ENCODE measurements at regions not wholly inside any gene's neighbourhood (a gene's known extent, or its start where the extent isn't known, plus 50 kb on each side); places are given as distances from the start of the nearest gene placed in this dataset.
"Not testable (repeated sequence)": the region's sequence is repeated elsewhere in the genome, so short reads cannot be mapped to it uniquely, and the experiment has no call there.

DNA sequence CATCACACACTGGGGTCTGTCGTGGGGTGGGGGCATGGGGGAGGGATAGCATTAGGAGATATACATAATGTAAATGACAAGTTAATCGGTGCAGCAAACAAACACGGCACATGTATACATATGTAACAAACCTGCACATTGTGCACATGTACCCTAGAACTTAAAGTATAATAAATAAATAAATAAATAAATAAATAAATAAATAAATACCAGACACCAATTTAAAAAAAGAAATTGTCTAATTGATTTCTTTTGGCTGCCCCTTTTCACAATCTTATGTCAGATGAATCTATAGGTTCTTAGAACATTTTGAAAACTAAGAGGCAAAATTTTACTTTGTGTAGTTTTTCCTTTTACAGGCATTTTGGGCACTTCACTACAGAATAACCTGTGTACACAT lies 74.4 kb upstream of the SMIM15 start:
- H3K27ac ChIP-seq (ENCODE audit: low read depth, low read length); H3K4me1 ChIP-seq (ENCODE audit: control insufficient read depth in 5 of 5, insufficient read depth in 5 of 5, low read length in 5 of 5); H3K9me3 ChIP-seq (ENCODE audit: control insufficient read depth in 5 of 5, low read length in 5 of 5); H3K27me3 ChIP-seq (ENCODE audit: control insufficient read depth in 5 of 5, insufficient read depth in 4 of 5, low read length in 5 of 5); H3K4me3 ChIP-seq (ENCODE audit: low read depth in 1 of 5, low read length in 5 of 5); H3K9ac ChIP-seq (ENCODE audit: low read length in 5 of 5); H3K36me3 ChIP-seq (ENCODE audit: control insufficient read depth in 5 of 5, insufficient read depth in 5 of 5, low read length in 5 of 5): not testable (repeated sequence)

DNA sequence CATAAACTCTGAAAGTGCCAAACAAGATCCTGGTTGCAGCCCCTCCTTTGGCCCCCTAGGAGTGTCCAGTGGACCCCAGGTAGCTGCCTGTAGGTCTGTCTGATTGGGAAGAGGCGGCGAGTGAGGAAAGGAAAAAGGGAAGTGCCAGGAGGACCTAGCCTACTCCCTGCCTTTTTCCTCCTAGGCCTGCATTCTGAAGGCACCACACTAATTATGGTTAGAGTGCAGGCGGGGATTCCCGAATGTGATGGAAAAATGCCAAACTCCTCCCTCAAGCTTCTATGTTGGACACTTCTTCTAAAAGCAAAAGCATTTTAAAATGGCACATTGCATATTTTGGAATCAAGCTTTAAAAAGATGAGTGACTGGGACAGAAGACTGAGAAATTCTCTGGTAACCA lies 83.2 kb upstream of the SMIM15 start:
- H3K27me3 ChIP-seq (ENCODE audit: control insufficient read depth in 5 of 5, insufficient read depth in 4 of 5, low read length in 5 of 5) = no peaks in the 10 kb centered on the region
- peaks cover 0 to 10% (median 5%) of the 10 kb centered on the region in 5 donors for H3K4me1 ChIP-seq (ENCODE audit: control insufficient read depth in 5 of 5, insufficient read depth in 5 of 5, low read length in 5 of 5)
- H3K27ac ChIP-seq (ENCODE audit: low read depth, low read length) = no peak overlapping the region
- no peaks in the 10 kb centered on the region for H3K36me3 ChIP-seq (ENCODE audit: control insufficient read depth in 5 of 5, insufficient read depth in 5 of 5, low read length in 5 of 5)
- H3K9me3 ChIP-seq (ENCODE audit: control insufficient read depth in 5 of 5, low read length in 5 of 5) = peaks cover 0 to 6% (median 5%) of the 10 kb centered on the region in 5 donors
- no peak overlapping the region for H3K9ac ChIP-seq (ENCODE audit: low read length in 5 of 5)
- H3K4me3 ChIP-seq (ENCODE audit: low read depth in 1 of 5, low read length in 5 of 5) = peak overlapping the region in 2 of 5 donors; percentile 28 to 35

DNA sequence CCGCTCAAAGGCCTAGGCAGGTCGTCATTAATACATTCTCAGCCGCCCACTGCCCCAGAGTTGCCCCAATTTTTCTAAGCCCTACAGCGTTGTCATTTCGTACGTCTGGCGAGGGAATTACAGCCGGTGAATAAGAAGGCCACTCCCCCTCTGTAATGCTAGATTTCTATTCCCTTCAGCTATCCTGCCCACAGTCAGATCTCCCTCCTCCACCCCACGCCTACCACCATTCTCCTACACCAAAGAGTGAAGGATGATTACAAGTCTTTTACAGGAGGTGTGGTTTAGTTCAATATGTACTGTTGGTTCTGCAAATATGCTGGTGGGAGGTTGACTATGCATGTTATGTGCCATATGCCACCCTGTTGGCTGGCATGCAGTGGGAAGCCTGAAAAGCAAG lies 83.7 kb upstream of the SMIM15 start:
- H3K9ac ChIP-seq (ENCODE audit: low read length in 5 of 5) = no peak overlapping the region
- H3K9me3 ChIP-seq (ENCODE audit: control insufficient read depth in 5 of 5, low read length in 5 of 5) = peaks cover 0 to 6% (median 5%) of the 10 kb centered on the region in 5 donors
- peaks cover 0 to 10% (median 5%) of the 10 kb centered on the region in 5 donors for H3K4me1 ChIP-seq (ENCODE audit: control insufficient read depth in 5 of 5, insufficient read depth in 5 of 5, low read length in 5 of 5)
- H3K36me3 ChIP-seq (ENCODE audit: control insufficient read depth in 5 of 5, insufficient read depth in 5 of 5, low read length in 5 of 5) = no peaks in the 10 kb centered on the region
- H3K27me3 ChIP-seq (ENCODE audit: control insufficient read depth in 5 of 5, insufficient read depth in 4 of 5, low read length in 5 of 5) = no peaks in the 10 kb centered on the region
- H3K4me3 ChIP-seq (ENCODE audit: low read depth in 1 of 5, low read length in 5 of 5) = peak overlapping the region in 2 of 5 donors; percentile 28 to 35
- no peak overlapping the region for H3K27ac ChIP-seq (ENCODE audit: low read depth, low read length)

DNA sequence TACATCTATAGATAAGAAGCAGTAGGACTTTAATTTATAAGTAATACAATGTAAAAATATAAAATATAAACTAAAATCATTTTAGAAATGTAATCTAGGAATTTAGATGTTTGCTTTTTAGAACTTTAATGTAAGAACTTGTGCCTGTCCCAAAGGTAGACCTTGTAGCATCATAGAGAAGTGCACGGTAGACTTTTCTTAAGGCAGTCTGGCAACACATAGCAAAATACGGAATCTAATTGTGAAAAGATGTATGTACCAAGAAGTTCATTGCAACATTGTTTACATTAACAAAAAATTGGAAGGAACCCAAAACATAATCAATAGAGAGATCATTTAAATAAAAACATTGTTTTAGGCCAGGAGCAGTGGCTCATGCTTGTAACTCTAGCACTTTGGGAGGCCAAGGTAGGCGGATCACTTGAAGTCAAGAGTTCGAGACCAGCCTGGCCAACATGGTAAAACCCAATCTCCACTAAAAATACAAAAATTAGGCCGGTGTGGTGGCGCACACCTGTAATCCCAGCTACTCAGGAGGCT lies 84.6 kb upstream of the SMIM15 start:
- Histone ChIP-seq H3K4me3 (ENCODE audit: low read depth in 1 of 5, low read length in 5 of 5) (no peak overlapping the region), H3K36me3 (ENCODE audit: control insufficient read depth in 5 of 5, insufficient read depth in 5 of 5, low read length in 5 of 5) (no peaks in the 10 kb centered on the region), H3K27ac (ENCODE audit: low read depth, low read length) (no peak overlapping the region), H3K27me3 (ENCODE audit: control insufficient read depth in 5 of 5, insufficient read depth in 4 of 5, low read length in 5 of 5) (no peaks in the 10 kb centered on the region), H3K9ac (ENCODE audit: low read length in 5 of 5) (no peak overlapping the region), H3K9me3 (ENCODE audit: control insufficient read depth in 5 of 5, low read length in 5 of 5) (peaks cover 0 to 6% (median 5%) of the 10 kb centered on the region in 5 donors), H3K4me1 (ENCODE audit: control insufficient read depth in 5 of 5, insufficient read depth in 5 of 5, low read length in 5 of 5) (peaks cover 0 to 10% (median 5%) of the 10 kb centered on the region in 5 donors)

DNA sequence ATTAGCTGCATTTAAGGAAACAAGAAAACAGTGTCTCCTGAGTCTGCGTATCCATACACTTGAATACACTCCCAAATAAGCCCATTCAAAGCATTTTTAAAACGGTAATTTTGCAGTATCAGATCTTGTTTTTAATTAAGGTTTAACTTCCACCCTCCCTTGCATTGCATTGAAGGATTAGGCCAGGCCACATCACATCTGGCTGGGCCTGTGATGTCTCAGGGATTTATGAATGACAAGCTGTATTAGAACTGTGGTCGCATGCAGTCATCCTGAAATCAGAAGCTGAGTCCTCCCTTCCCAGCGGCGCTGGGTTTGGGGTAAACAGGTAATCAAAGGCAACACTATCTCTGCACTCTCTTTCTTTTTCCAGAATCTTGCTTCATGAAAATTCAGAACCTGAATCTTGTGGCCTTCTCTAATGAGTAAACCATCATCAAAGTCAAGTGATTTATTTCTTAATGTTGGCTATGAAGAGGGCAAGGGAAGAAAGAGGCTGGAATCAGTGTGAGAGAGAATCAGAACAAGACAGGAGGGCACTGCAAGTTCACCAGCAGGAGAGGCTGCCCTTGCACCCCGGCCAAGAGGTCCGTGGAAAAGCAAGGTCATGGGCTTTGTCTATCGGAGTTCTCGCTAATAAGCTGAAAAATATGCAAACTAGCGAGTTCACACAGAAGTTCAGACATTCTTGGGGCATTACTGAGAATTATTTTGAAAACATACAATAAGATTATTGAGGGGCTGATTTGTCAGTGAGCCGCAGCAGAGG lies 80.0 kb upstream of the ZSWIM6 start:
- H3K9me3 ChIP-seq (ENCODE audit: control insufficient read depth in 5 of 5, low read length in 5 of 5) = peaks cover 0 to 6% (median 5%) of the 10 kb centered on the region in 5 donors
- no peak overlapping the region for H3K27ac ChIP-seq (ENCODE audit: low read depth, low read length)
- peaks cover 0 to 7% (median 0%) of the 10 kb centered on the region in 5 donors for H3K4me1 ChIP-seq (ENCODE audit: control insufficient read depth in 5 of 5, insufficient read depth in 5 of 5, low read length in 5 of 5)
- H3K27me3 ChIP-seq (ENCODE audit: control insufficient read depth in 5 of 5, insufficient read depth in 4 of 5, low read length in 5 of 5) = peaks cover 0 to 5% (median 0%) of the 10 kb centered on the region in 5 donors
- no peak overlapping the region for H3K4me3 ChIP-seq (ENCODE audit: low read depth in 1 of 5, low read length in 5 of 5)
- H3K9ac ChIP-seq (ENCODE audit: low read length in 5 of 5) = no peak overlapping the region
- no peaks in the 10 kb centered on the region for H3K36me3 ChIP-seq (ENCODE audit: control insufficient read depth in 5 of 5, insufficient read depth in 5 of 5, low read length in 5 of 5)

DNA sequence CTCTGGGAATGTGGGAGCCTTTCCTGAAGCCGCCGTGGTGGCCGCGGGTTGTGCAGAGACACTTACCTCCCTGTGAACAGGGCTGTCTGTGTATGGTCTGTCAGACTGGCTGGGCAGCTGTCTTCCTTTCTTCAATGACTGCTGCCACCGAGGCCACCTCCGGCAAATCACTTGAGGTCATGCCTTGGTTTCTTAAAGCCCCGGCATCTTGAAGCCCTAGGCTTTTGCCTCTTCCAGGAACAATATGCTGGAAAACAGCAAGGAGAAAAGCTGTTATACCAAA lies 79.5 kb upstream of the ZSWIM6 start:
- peaks cover 0 to 5% (median 0%) of the 10 kb centered on the region in 5 donors for H3K27me3 ChIP-seq (ENCODE audit: control insufficient read depth in 5 of 5, insufficient read depth in 4 of 5, low read length in 5 of 5)
- peaks cover 0 to 7% (median 0%) of the 10 kb centered on the region in 5 donors for H3K4me1 ChIP-seq (ENCODE audit: control insufficient read depth in 5 of 5, insufficient read depth in 5 of 5, low read length in 5 of 5)
- peaks cover 0 to 6% (median 5%) of the 10 kb centered on the region in 5 donors for H3K9me3 ChIP-seq (ENCODE audit: control insufficient read depth in 5 of 5, low read length in 5 of 5)
- H3K9ac ChIP-seq (ENCODE audit: low read length in 5 of 5) = no peak overlapping the region
- H3K4me3 ChIP-seq (ENCODE audit: low read depth in 1 of 5, low read length in 5 of 5) = no peak overlapping the region
- no peak overlapping the region for H3K27ac ChIP-seq (ENCODE audit: low read depth, low read length)
- no peaks in the 10 kb centered on the region for H3K36me3 ChIP-seq (ENCODE audit: control insufficient read depth in 5 of 5, insufficient read depth in 5 of 5, low read length in 5 of 5)

DNA sequence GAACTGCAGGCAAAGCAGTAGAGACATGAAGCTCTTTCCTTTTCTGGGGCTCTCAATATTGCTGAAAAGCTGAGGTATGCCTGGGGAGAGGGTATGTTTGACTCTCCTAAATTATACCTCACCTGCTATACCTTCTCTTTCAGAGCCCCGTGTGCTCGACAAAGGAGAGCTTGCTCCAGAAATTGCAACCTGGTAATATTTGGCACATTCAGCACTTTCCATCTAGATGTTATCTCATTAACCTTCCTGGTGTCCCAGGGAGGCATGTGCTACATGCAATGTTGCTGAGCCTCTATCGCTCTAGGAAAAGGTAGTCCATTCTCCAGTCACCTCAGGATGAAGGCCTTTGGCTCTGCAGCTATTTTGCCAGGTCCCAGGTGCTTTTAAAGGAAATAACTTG lies 78.5 kb upstream of the ZSWIM6 start:
- Histone ChIP-seq H3K27ac (ENCODE audit: low read depth, low read length) (no peak overlapping the region), H3K27me3 (ENCODE audit: control insufficient read depth in 5 of 5, insufficient read depth in 4 of 5, low read length in 5 of 5) (peaks cover 0 to 5% (median 0%) of the 10 kb centered on the region in 5 donors), H3K9ac (ENCODE audit: low read length in 5 of 5) (no peak overlapping the region), H3K4me3 (ENCODE audit: low read depth in 1 of 5, low read length in 5 of 5) (no peak overlapping the region), H3K36me3 (ENCODE audit: control insufficient read depth in 5 of 5, insufficient read depth in 5 of 5, low read length in 5 of 5) (no peaks in the 10 kb centered on the region), H3K4me1 (ENCODE audit: control insufficient read depth in 5 of 5, insufficient read depth in 5 of 5, low read length in 5 of 5) (peaks cover 0 to 7% (median 0%) of the 10 kb centered on the region in 5 donors), H3K9me3 (ENCODE audit: control insufficient read depth in 5 of 5, low read length in 5 of 5) (peaks cover 0 to 5% (median 5%) of the 10 kb centered on the region in 5 donors)

DNA sequence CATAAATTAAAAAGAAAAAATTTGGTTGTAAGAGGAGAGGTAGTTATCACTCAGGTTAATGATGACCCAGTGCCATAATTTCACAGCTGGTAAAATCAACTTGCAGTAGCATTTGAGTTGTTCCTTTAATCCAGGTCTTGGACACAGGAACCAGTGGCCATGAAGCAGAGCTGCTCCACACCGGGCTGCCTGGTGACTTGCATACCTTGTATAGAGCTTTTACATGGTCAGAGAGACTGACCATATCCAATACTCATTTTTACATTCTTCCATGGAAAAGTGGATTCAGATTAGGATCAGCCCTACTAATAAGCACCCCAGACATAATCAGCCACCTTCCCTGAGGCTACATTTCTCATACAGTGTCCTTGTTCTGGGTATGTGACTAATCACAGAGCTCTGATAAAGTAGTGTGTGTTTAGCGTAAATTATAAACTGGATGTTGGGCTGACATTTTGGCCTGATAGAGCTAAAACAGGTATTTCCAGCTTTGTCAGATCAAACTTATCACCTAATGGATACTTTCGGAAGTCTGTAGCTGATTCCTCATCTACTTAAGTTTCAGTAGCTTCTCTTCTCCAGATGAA lies 77.0 kb upstream of the ZSWIM6 start:
- Histone ChIP-seq H3K9ac (ENCODE audit: low read length in 5 of 5) (no peak overlapping the region), H3K27me3 (ENCODE audit: control insufficient read depth in 5 of 5, insufficient read depth in 4 of 5, low read length in 5 of 5) (peaks cover 0 to 5% (median 0%) of the 10 kb centered on the region in 5 donors), H3K36me3 (ENCODE audit: control insufficient read depth in 5 of 5, insufficient read depth in 5 of 5, low read length in 5 of 5) (no peaks in the 10 kb centered on the region), H3K4me3 (ENCODE audit: low read depth in 1 of 5, low read length in 5 of 5) (no peak overlapping the region), H3K9me3 (ENCODE audit: control insufficient read depth in 5 of 5, low read length in 5 of 5) (no peaks in the 10 kb centered on the region), H3K4me1 (ENCODE audit: control insufficient read depth in 5 of 5, insufficient read depth in 5 of 5, low read length in 5 of 5) (peaks cover 0 to 7% (median 0%) of the 10 kb centered on the region in 5 donors), H3K27ac (ENCODE audit: low read depth, low read length) (no peak overlapping the region)

DNA sequence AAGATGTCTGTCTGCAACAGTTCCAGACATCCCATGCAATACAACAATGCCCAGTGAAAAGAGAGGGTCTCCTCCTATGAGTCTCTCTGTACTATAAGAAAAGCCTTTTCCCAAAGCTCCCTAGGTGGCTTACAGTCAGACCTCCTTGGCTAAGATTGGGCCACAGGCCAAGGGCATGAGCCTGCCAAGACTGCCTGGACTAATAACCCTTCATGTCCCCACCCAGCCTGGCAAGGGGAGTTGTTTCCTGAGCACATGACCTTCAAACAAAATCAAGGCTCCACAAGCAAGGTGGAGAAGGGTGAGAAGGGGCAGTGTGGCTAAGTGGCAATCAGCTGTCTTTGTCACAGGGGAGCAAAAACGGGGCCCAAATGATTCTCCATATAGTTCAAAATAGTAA lies 75.6 kb upstream of the ZSWIM6 start:
- peaks cover 0 to 7% (median 0%) of the 10 kb centered on the region in 5 donors for H3K4me1 ChIP-seq (ENCODE audit: control insufficient read depth in 5 of 5, insufficient read depth in 5 of 5, low read length in 5 of 5)
- no peak overlapping the region for H3K9ac ChIP-seq (ENCODE audit: low read length in 5 of 5)
- H3K27me3 ChIP-seq (ENCODE audit: control insufficient read depth in 5 of 5, insufficient read depth in 4 of 5, low read length in 5 of 5) = peaks cover 0 to 5% (median 0%) of the 10 kb centered on the region in 5 donors
- H3K27ac ChIP-seq (ENCODE audit: low read depth, low read length) = no peak overlapping the region
- no peaks in the 10 kb centered on the region for H3K9me3 ChIP-seq (ENCODE audit: control insufficient read depth in 5 of 5, low read length in 5 of 5)
- H3K36me3 ChIP-seq (ENCODE audit: control insufficient read depth in 5 of 5, insufficient read depth in 5 of 5, low read length in 5 of 5) = no peaks in the 10 kb centered on the region
- no peak overlapping the region for H3K4me3 ChIP-seq (ENCODE audit: low read depth in 1 of 5, low read length in 5 of 5)

DNA sequence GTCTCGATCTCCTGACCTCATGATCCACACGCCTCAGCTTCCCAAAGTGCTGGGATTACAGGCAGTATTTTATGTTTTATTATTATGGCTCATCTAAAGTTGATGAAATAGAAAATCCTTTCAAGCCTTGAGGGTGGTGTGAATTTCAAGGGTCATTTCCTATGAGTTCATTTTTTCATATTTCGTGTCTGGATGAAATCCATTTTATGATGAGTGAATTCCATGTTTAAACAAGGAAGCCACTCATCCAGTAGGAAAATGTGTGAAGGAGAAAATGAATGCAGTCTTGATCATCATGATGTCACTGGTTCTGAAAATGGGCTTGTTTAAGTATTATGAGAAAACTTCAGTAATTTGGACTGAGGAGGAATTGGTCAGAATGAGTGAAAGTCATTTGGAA lies 74.6 kb upstream of the ZSWIM6 start:
- Histone ChIP-seq H3K27ac (ENCODE audit: low read depth, low read length) (no peak overlapping the region), H3K27me3 (ENCODE audit: control insufficient read depth in 5 of 5, insufficient read depth in 4 of 5, low read length in 5 of 5) (peaks cover 0 to 5% (median 0%) of the 10 kb centered on the region in 5 donors), H3K9ac (ENCODE audit: low read length in 5 of 5) (no peak overlapping the region), H3K36me3 (ENCODE audit: control insufficient read depth in 5 of 5, insufficient read depth in 5 of 5, low read length in 5 of 5) (no peaks in the 10 kb centered on the region), H3K4me3 (ENCODE audit: low read depth in 1 of 5, low read length in 5 of 5) (no peak overlapping the region), H3K9me3 (ENCODE audit: control insufficient read depth in 5 of 5, low read length in 5 of 5) (no peaks in the 10 kb centered on the region), H3K4me1 (ENCODE audit: control insufficient read depth in 5 of 5, insufficient read depth in 5 of 5, low read length in 5 of 5) (peaks cover 0 to 7% (median 0%) of the 10 kb centered on the region in 5 donors)
